Endothelial cell of umbilical vein (primary cell): ENCODE measurements at regions not wholly inside any gene's neighbourhood (a gene's known extent, or its start where the extent isn't known, plus 50 kb on each side); places are given as distances from the start of the nearest gene placed in this dataset.

Source experiments
- BruUV-seq: library from RNA; stranded (reverse); fragments of 400-500 nt; replicated peaks from 2 replicates; lab custom pipeline; 2021; lab: Mats Ljungman, UMichigan
- CTCF ChIA-PET: fragments of 300-600, 350-600 bp; sonication (Branson Sonifier 250); formaldehyde crosslinking; loops from one replicate; lab custom pipeline; 2021; ENCODE audit warnings: antibody characterized with exemption, inconsistent platforms; lab: Charles Lee
- POLR2A ChIA-PET: fragments of 300-600, 350-600 bp; sonication (Branson Sonifier 250); formaldehyde crosslinking; loops from one replicate; lab custom pipeline; 2021; ENCODE audit warnings: antibody characterized with exemption, inconsistent platforms; lab: Charles Lee
- DNase-seq: peaks from one replicate; pipeline ENCODE4 v3.0.0-alpha.2; 2011; ENCODE audit warnings: low read depth, low spot score
- FAIRE-seq: peaks from 2 replicates; lab custom pipeline; 2011; peaks lifted over from hg19 to GRCh38; lab: Jason Lieb, UNC
- H2AFZ ChIP-seq: 2 replicates; pipeline ENCODE4 v1.6.0; 2012; ENCODE audit warnings: low read depth, low read length, control low read depth, inconsistent platforms
- H3K27ac ChIP-seq: 2 replicates; pipeline ENCODE4 v1.5.1; 2011; ENCODE audit warnings: low read depth, mild to moderate bottlenecking, control low read depth, low read length, moderate library complexity; ENCODE audit not compliant: insufficient read depth
- H3K27me3 ChIP-seq, 2 experiments: 2 replicates each; pipeline versions ENCODE4 v1.6.0 to v1.6.1; 2011; ENCODE audit warnings: low read length in 2 of 2, mixed read lengths in 1 of 2; ENCODE audit not compliant: control insufficient read depth in 2 of 2, insufficient read depth in 2 of 2
- H3K36me3 ChIP-seq, 2 experiments: 2 replicates in 1 of 2; 3 replicates in 1 of 2; pipeline ENCODE4 v1.5.1; 2011; ENCODE audit warnings: low read length in 2 of 2, mild to moderate bottlenecking in 1 of 2, moderate library complexity in 1 of 2; ENCODE audit not compliant: control insufficient read depth in 2 of 2, insufficient read depth in 2 of 2; ENCODE audit errors: extremely low read depth in 1 of 2
- H3K4me1 ChIP-seq: 3 replicates; pipeline ENCODE4 v1.5.1; 2011; ENCODE audit warnings: mild to moderate bottlenecking, low read length; ENCODE audit not compliant: control insufficient read depth, insufficient read depth; ENCODE audit errors: extremely low read depth
- H3K4me2 ChIP-seq: 2 replicates; pipeline ENCODE4 v1.6.1; 2011; ENCODE audit warnings: low read length, control low read depth, mixed read lengths; ENCODE audit not compliant: insufficient read depth
- H3K4me3 ChIP-seq, 3 experiments: fragments of 200-600 bp in 1 of 3; sonication (generic), shearing (Covaris generic) in 1 of 3; replicated peaks in 1 of 3; 2 replicates each; pipeline ENCODE4 v1.5.1; 2011 to 2016; ENCODE audit warnings: control low read depth in 3 of 3, low read length in 3 of 3, mild to moderate bottlenecking in 2 of 3, inconsistent platforms in 1 of 3, low read depth in 1 of 3, moderate library complexity in 1 of 3; ENCODE audit not compliant: insufficient read depth in 1 of 3
- H3K79me2 ChIP-seq: 2 replicates; pipeline ENCODE4 v1.6.0; 2012; ENCODE audit warnings: low read length, inconsistent platforms; ENCODE audit not compliant: control insufficient read depth, insufficient read depth
- H3K9ac ChIP-seq: replicated peaks from 2 replicates; pipeline ENCODE3; 2011; ENCODE audit warnings: low read length, control low read depth; ENCODE audit not compliant: insufficient read depth; ENCODE audit errors: extremely low read depth
- H3K9me1 ChIP-seq: replicated peaks from 3 replicates; pipeline ENCODE4 v1.6.0; 2011; ENCODE audit warnings: mild to moderate bottlenecking, low read length; ENCODE audit not compliant: control insufficient read depth, insufficient read depth; ENCODE audit errors: extremely low read depth
- H3K9me3 ChIP-seq: replicated peaks from 2 replicates; pipeline ENCODE4 v1.5.1; 2012; ENCODE audit warnings: low read length, inconsistent platforms; ENCODE audit not compliant: control insufficient read depth, insufficient read depth
- H4K20me1 ChIP-seq: replicated peaks from 2 replicates; pipeline ENCODE3; 2011; ENCODE audit warnings: mild to moderate bottlenecking, low read length; ENCODE audit not compliant: control insufficient read depth, insufficient read depth; ENCODE audit errors: extremely low read depth
- EZH2 ChIP-seq: IDR thresholded peaks from 2 replicates; pipeline ENCODE4 v1.6.1; 2012; ENCODE audit warnings: borderline replicate concordance, low read depth, mild to moderate bottlenecking, moderate library complexity, low read length, inconsistent platforms; ENCODE audit not compliant: severe bottlenecking
- FOS ChIP-seq: IDR thresholded peaks from 2 replicates; pipeline ENCODE4 v1.6.1; 2011; ENCODE audit warnings: mild to moderate bottlenecking, low read length, moderate library complexity, borderline replicate concordance; ENCODE audit not compliant: insufficient read depth
- GATA2 ChIP-seq: IDR thresholded peaks from 2 replicates; pipeline ENCODE4 v1.7.0; 2011; ENCODE audit warnings: low read depth, mild to moderate bottlenecking, moderate library complexity, mixed read lengths, low read length; ENCODE audit not compliant: insufficient read length, insufficient read depth
- JUN ChIP-seq: IDR thresholded peaks from 2 replicates; pipeline ENCODE4 v1.6.1; 2011; ENCODE audit warnings: borderline replicate concordance, low read depth; ENCODE audit not compliant: insufficient read length, insufficient read depth
- MYC ChIP-seq: IDR thresholded peaks from one replicate; pipeline ENCODE4 v1.6.1; 2011; ENCODE audit warnings: mild to moderate bottlenecking, low read depth, low read length
- POLR2A ChIP-seq: IDR thresholded peaks from 2 replicates; pipeline ENCODE4 v1.6.1; 2012; ENCODE audit warnings: low read depth, mild to moderate bottlenecking, control low read depth, low read length
- POLR2AphosphoS5 ChIP-seq: IDR thresholded peaks from 2 replicates; pipeline ENCODE4 v1.6.1; 2012; ENCODE audit warnings: low read depth, mild to moderate bottlenecking, control low read depth, low read length, moderate library complexity; ENCODE audit not compliant: insufficient read depth
- dilution Hi-C: fragments of 300-500 bp; cut with MboI; formaldehyde crosslinking; loops from one replicate; pipeline ENCODE4 v1.15.0; 2019; ENCODE audit warnings: low sequenced_read_pairs; ENCODE audit not compliant: extremely low pct_ligation_motif_present
- intact Hi-C: fragments of 100-400 bp; cut with micrococcal nuclease; formaldehyde crosslinking; loops from one replicate; pipeline ENCODE4 v1.10.0; 2022
- TF ChIP-seq, protein P1 (sequence below): IDR thresholded peaks from 2 replicates; pipeline ENCODE4 v1.6.1; 2011; ENCODE audit not compliant: insufficient read depth, insufficient read length
- TF ChIP-seq, protein P2 (sequence below), 2 donors: IDR thresholded peaks; 1 replicate in 1 of 2; 2 replicates in 1 of 2; pipeline ENCODE4 v1.5.1; 2011; ENCODE audit warnings: low read length in 2 of 2, mild to moderate bottlenecking in 2 of 2, moderate library complexity in 2 of 2, control low read depth in 1 of 2, inconsistent platforms in 1 of 2, low read depth in 1 of 2; ENCODE audit not compliant: insufficient read depth in 1 of 2; ENCODE audit errors: extremely low read depth in 1 of 2

DNA sequence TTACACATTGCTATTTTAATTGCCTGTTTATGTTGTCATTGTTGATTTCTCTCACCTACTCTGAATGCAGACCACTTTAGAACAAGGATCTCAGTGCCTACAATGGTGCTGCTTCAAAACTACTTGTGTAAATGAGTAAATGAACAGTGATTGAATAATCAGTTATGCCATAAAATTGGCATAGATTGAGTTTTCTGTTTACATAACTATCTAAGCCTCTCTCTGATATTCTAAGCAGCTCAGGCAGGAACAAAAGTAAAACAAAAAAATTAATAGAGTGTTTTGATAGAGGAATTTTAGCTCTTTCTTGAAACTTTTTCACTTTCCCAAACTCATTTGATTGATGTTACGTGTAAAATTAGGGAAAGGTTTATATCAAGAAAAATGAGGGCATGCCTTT lies 232.3 kb upstream of the KITLG start:
- Histone ChIP-seq H3K9me3 (no peaks in the 10 kb centered on the region), H3K36me3 (no peaks in the 10 kb centered on the region), H2AFZ (no peak overlapping the region), H3K4me2 (no peak overlapping the region), H4K20me1 (no peaks in the 10 kb centered on the region), H3K4me1 (peaks cover 2% of the 10 kb centered on the region), H3K79me2 (no peaks in the 10 kb centered on the region), H3K9ac (no peak overlapping the region), H3K9me1 (no peaks in the 10 kb centered on the region), H3K27me3 (no peaks in the 10 kb centered on the region), H3K4me3 (no peak overlapping the region), H3K27ac (no peak overlapping the region)
- ChIA-PET CTCF (interaction anchor here (0.9 kb wide), 1 partner anchor 24 kb away, joined by 3 read pairs; no protein-coding TSS in a partner anchor), POLR2A (no interaction called here)
- no TSS peak for BruUV-seq
- dilution Hi-C loops (no loop called here), intact Hi-C loops (no loop called here)
- no peak for TF ChIP-seq GATA2
- TF ChIP-seq MYC: no peak
- no peak for TF ChIP-seq FOS
- no peak for TF ChIP-seq POLR2AphosphoS5
- TF ChIP-seq, protein P1, sequence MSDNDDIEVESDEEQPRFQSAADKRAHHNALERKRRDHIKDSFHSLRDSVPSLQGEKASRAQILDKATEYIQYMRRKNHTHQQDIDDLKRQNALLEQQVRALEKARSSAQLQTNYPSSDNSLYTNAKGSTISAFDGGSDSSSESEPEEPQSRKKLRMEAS: no peak
- TF ChIP-seq EZH2: no peak
- no peak for TF ChIP-seq POLR2A
- TF ChIP-seq, protein P2, sequence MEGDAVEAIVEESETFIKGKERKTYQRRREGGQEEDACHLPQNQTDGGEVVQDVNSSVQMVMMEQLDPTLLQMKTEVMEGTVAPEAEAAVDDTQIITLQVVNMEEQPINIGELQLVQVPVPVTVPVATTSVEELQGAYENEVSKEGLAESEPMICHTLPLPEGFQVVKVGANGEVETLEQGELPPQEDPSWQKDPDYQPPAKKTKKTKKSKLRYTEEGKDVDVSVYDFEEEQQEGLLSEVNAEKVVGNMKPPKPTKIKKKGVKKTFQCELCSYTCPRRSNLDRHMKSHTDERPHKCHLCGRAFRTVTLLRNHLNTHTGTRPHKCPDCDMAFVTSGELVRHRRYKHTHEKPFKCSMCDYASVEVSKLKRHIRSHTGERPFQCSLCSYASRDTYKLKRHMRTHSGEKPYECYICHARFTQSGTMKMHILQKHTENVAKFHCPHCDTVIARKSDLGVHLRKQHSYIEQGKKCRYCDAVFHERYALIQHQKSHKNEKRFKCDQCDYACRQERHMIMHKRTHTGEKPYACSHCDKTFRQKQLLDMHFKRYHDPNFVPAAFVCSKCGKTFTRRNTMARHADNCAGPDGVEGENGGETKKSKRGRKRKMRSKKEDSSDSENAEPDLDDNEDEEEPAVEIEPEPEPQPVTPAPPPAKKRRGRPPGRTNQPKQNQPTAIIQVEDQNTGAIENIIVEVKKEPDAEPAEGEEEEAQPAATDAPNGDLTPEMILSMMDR (IDR thresholded peaks at IDR 0.05; ENCODE audit: extremely low read depth in 1 of 2, insufficient read depth in 1 of 2, low read depth in 1 of 2, low read length in 2 of 2): no peak
- TF ChIP-seq JUN: no peak
- DNase-seq (no peak), FAIRE-seq (no peak)
